Activated B cell treated with CpG ODN at 0.5 μM for 24 hours (primary cell): ENCODE measurements at regions not wholly inside any gene's neighbourhood (a gene's known extent, or its start where the extent isn't known, plus 50 kb on each side); places are given as distances from the start of the nearest gene placed in this dataset.

Experiments used
- ATAC-seq: fragments of 200-7000 bp; cut with Tn5 transposase; one replicate; pipeline ENCODE4 v1.10.0; 2021; ENCODE audit warnings: low read depth, mild to moderate bottlenecking, moderate library complexity
- CTCF ChIA-PET: fragments of 350-600 bp; sonication (Branson Sonifier 250); formaldehyde crosslinking; loops from one replicate; lab custom pipeline; 2021; ENCODE audit warnings: antibody characterized with exemption; lab: Charles Lee
- POLR2A ChIA-PET: fragments of 350-600 bp; sonication (Branson Sonifier 250); formaldehyde crosslinking; loops from one replicate; lab custom pipeline; 2021; ENCODE audit warnings: antibody characterized with exemption; lab: Charles Lee
- DNase-seq: peaks from one replicate; pipeline ENCODE4 v3.0.0; 2022
- H3K27ac Mint-ChIP-seq: one replicate; pipeline ENCODE4 v1.8.0; 2020; ENCODE audit warnings: mixed read lengths
- H3K27me3 Mint-ChIP-seq: one replicate; pipeline ENCODE4 v1.8.0; 2021; ENCODE audit warnings: mixed read lengths
- H3K36me3 Mint-ChIP-seq: one replicate; pipeline ENCODE4 v1.8.0; 2021; ENCODE audit warnings: low read depth, mixed read lengths
- H3K4me1 Mint-ChIP-seq: one replicate; pipeline ENCODE4 v1.8.0; 2021; ENCODE audit warnings: mixed read lengths
- H3K4me3 Mint-ChIP-seq: one replicate; pipeline ENCODE4 v1.8.0; 2020; ENCODE audit warnings: mild to moderate bottlenecking, mixed read lengths
- H3K9me3 Mint-ChIP-seq: one replicate; pipeline ENCODE4 v1.8.0; 2020; ENCODE audit warnings: mixed read lengths
- intact Hi-C: fragments of 100-400 bp; cut with micrococcal nuclease; formaldehyde crosslinking; loops from one replicate; pipeline ENCODE4 v1.15.1; 2024
- TF ChIP-seq, protein P1 (sequence below): fragments of 200-600 bp; IDR thresholded peaks from one replicate; pipeline ENCODE4 v1.8.0; 2022; ENCODE audit warnings: antibody characterized with exemption, mild to moderate bottlenecking

DNA sequence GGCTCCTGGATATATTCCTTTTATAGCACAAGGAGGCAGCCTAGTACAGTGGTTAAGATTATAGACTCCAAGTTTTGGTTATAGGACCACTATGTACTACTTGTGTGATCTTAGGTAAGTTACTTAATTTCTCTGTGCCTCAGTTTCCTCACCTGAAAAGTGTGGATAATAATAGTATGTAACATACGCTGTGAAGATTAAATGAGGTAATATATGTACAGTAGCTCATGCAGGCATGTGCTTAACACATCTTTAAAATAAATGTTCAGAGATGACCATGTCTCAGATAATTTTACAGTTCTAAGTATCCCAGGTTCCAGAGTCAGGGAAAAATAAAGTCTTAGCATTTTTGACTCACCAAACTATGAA, 55.7 kb upstream of the TRABD2B start:
- CTCF ChIA-PET = no interaction called here
- ATAC-seq = no peak
- H3K4me3 Mint-ChIP-seq = no peak overlapping the region
- TF ChIP-seq, protein P1, sequence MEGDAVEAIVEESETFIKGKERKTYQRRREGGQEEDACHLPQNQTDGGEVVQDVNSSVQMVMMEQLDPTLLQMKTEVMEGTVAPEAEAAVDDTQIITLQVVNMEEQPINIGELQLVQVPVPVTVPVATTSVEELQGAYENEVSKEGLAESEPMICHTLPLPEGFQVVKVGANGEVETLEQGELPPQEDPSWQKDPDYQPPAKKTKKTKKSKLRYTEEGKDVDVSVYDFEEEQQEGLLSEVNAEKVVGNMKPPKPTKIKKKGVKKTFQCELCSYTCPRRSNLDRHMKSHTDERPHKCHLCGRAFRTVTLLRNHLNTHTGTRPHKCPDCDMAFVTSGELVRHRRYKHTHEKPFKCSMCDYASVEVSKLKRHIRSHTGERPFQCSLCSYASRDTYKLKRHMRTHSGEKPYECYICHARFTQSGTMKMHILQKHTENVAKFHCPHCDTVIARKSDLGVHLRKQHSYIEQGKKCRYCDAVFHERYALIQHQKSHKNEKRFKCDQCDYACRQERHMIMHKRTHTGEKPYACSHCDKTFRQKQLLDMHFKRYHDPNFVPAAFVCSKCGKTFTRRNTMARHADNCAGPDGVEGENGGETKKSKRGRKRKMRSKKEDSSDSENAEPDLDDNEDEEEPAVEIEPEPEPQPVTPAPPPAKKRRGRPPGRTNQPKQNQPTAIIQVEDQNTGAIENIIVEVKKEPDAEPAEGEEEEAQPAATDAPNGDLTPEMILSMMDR = no peak
- H3K4me1 Mint-ChIP-seq = no peaks in the 10 kb centered on the region
- no peaks in the 10 kb centered on the region for H3K36me3 Mint-ChIP-seq
- H3K9me3 Mint-ChIP-seq = no peaks in the 10 kb centered on the region
- no peak for DNase-seq
- POLR2A ChIA-PET = no interaction called here
- H3K27ac Mint-ChIP-seq = no peak overlapping the region
- H3K27me3 Mint-ChIP-seq = peaks cover 18% of the 10 kb centered on the region
- intact Hi-C loops = no loop called here

DNA sequence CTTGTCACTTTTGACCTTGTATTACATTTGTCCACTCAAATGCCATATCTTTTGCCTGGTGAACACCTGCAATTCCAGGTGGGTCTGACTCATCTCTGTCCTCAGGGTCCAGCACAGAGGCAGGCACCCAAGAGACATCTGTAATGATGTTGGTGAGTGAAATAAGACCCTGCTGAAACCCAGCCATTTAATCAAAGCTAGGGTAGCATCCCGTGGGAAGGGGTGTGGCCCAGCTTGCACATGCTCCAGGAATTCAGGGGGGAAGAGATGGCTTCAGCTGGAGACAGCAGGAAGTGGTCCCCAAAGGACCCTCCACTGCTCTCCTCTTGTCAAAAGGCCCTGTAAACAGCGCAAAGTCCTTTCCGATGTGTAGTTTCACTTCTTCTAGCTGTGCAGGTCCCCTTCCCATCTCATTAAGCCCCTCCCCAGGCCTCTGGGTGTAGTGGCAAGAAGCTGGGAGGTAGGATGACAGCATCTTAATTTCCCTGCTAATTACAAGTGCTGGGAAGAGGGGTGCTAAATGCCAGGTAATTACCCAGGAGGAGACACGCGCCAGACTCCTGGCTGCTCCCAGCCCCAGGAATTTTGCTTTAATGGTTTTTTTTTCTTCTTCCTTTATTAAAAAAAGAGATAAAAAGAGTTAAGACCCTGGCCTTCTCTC, 54.4 kb upstream of the TRABD2B start:
- H3K4me3 Mint-ChIP-seq = no peak overlapping the region
- intact Hi-C loops = no loop called here
- DNase-seq (no peak), ATAC-seq (no peak)
- no peak overlapping the region for H3K27ac Mint-ChIP-seq
- H3K9me3 Mint-ChIP-seq = no peaks in the 10 kb centered on the region
- H3K36me3 Mint-ChIP-seq = no peaks in the 10 kb centered on the region
- ChIA-PET POLR2A (no interaction called here), CTCF (no interaction called here)
- TF ChIP-seq, protein P1 = no peak
- H3K4me1 Mint-ChIP-seq = no peaks in the 10 kb centered on the region
- H3K27me3 Mint-ChIP-seq = peaks cover 18% of the 10 kb centered on the region

DNA sequence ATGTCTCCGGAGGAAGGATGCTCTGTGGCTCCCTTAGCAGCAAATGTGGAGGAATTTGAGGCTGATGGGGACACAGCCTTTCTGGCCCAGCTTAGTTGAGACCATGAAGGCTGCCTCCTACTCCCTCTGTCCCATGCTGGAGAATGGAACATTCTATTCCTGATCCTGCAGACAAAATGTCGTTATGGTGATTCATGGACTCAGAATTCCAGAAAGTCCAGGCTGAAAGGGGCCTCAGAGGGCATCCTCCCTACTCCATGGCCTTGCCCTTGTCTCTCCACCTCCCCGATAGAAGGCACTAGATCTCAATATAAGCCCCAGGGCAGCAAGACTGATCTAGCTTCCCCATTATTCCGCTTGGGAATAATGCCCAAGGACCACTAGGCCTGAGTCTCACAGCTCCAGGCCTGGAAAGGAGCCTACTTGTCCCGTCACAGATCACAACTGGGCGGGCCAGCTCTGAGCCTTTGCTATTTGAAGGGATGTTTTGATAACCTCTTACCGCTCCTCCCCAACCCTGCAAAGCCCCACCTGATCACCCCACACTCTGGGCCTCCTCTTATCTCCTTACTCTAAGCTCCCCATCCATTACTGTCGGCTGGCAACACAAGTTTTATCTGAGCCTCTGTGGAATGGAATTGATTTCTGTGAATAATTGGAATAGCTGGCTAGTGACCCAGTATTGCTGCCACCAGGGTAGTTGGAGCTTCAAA, 52.8 kb upstream of the TRABD2B start:
- CTCF ChIA-PET = no interaction called here
- ATAC-seq (no peak), DNase-seq (no peak)
- H3K36me3 Mint-ChIP-seq = no peaks in the 10 kb centered on the region
- TF ChIP-seq, protein P1 = no peak
- H3K9me3 Mint-ChIP-seq = no peaks in the 10 kb centered on the region
- H3K27ac Mint-ChIP-seq = no peak overlapping the region
- POLR2A ChIA-PET = no interaction called here
- intact Hi-C loops = no loop called here
- peaks cover 17% of the 10 kb centered on the region for H3K27me3 Mint-ChIP-seq
- H3K4me3 Mint-ChIP-seq = no peak overlapping the region
- H3K4me1 Mint-ChIP-seq = no peaks in the 10 kb centered on the region

DNA sequence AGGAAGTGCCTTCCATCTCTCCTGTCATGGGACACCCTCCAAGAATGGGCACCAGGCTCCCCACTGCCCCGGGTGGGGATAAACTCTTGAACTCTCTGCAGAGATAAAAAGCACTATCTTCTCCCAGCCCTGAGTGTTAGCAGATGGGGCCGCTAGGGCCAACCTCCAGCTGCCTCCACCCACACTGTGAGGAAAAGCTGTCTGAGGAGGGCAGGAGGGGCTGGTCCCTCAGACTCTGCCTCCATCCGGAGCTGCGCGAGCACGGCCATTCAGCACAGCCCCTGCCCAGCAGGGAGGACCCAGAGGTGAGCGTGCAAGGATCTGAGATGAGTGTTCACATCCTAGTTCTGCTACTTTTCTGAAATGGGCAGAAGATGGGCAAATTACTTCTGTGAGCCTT, 51.8 kb upstream of the TRABD2B start:
- TF ChIP-seq, protein P1 = no peak
- Mint-ChIP-seq H3K9me3 (no peaks in the 10 kb centered on the region), H3K4me3 (no peak overlapping the region), H3K4me1 (no peaks in the 10 kb centered on the region), H3K36me3 (no peaks in the 10 kb centered on the region), H3K27me3 (peaks cover 14% of the 10 kb centered on the region), H3K27ac (no peak overlapping the region)
- no peak for ATAC-seq
- intact Hi-C loops = no loop called here
- DNase-seq = no peak
- POLR2A ChIA-PET = no interaction called here
- CTCF ChIA-PET = no interaction called here

DNA sequence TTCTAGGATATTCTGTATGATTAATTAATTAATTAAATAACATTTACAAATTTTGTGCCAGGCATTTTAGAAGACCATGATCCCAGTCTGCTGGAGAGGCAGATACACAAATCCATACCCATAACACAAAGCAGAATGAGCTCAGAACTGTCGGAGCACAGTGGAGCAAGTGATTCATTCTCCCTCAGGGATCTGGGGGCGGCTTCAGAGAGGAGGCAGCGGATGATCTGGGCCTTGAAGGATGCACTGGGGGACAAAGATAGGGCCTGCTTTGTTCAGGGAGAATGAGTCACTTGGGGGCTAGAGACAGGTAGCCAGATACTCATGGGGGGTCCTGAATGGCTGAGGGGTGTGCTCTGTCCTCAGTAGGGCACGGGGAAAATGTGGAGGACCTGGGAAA, 50.9 kb upstream of the TRABD2B start:
- DNase-seq (no peak), ATAC-seq (no peak)
- Mint-ChIP-seq H3K27me3 (peaks cover 14% of the 10 kb centered on the region), H3K27ac (no peak overlapping the region), H3K4me1 (no peaks in the 10 kb centered on the region), H3K36me3 (no peaks in the 10 kb centered on the region), H3K4me3 (no peak overlapping the region), H3K9me3 (no peaks in the 10 kb centered on the region)
- TF ChIP-seq, protein P1 = no peak
- intact Hi-C loops = no loop called here
- ChIA-PET CTCF (no interaction called here), POLR2A (no interaction called here)
